Adipocyte (in vitro differentiated cells): ENCODE measurements at regions not wholly inside any gene's neighbourhood (a gene's known extent, or its start where the extent isn't known, plus 50 kb on each side); places are given as distances from the start of the nearest gene placed in this dataset.

Source experiments
- DNase-seq: peaks from one replicate; pipeline ENCODE4 v3.0.0-alpha.2; 2015; ENCODE audit warnings: low read depth
- H3K27me3 ChIP-seq: replicated peaks from 2 replicates; pipeline ENCODE4 v1.7.0; 2013; ENCODE audit warnings: mild to moderate bottlenecking, low read length, moderate library complexity; ENCODE audit not compliant: control insufficient read depth, insufficient read depth
- H3K36me3 ChIP-seq: 2 replicates; pipeline ENCODE4 v1.7.0; 2013; ENCODE audit warnings: low read length, mild to moderate bottlenecking, moderate library complexity; ENCODE audit not compliant: control insufficient read depth, insufficient read depth, severe bottlenecking
- H3K4me1 ChIP-seq: 2 replicates; pipeline ENCODE4 v1.7.0; 2013; ENCODE audit warnings: mild to moderate bottlenecking, low read length, moderate library complexity; ENCODE audit not compliant: control insufficient read depth, insufficient read depth
- H3K4me3 ChIP-seq: 2 replicates; pipeline ENCODE4 v1.7.0; 2013; ENCODE audit warnings: mild to moderate bottlenecking, low read length, moderate library complexity
- H3K9ac ChIP-seq: 2 replicates; pipeline ENCODE4 v1.7.0; 2013; ENCODE audit warnings: mild to moderate bottlenecking, low read length, moderate library complexity
- H3K9me3 ChIP-seq: 2 replicates; pipeline ENCODE4 v1.7.0; 2013; ENCODE audit warnings: mild to moderate bottlenecking, low read length, moderate library complexity; ENCODE audit not compliant: control insufficient read depth

- Histone ChIP-seq H3K9ac (no peak overlapping the region), H3K27me3 (peaks cover 35% of the 10 kb centered on the region), H3K4me3 (no peak overlapping the region), H3K9me3 (no peaks in the 10 kb centered on the region), H3K4me1 (peaks cover 5% of the 10 kb centered on the region), H3K36me3 (no peaks in the 10 kb centered on the region)
- no peak for DNase-seq
These were observed 171.5 kb downstream of the INO80D start for GRCh38 chr2:205914213-205915129.

- DNase-seq, result no peak
- H3K4me1 ChIP-seq, result peaks cover 5% of the 10 kb centered on the region
- no peak overlapping the region for H3K9ac ChIP-seq
- H3K36me3 ChIP-seq, result no peaks in the 10 kb centered on the region
- H3K4me3 ChIP-seq, result no peak overlapping the region
- peaks cover 37% of the 10 kb centered on the region for H3K27me3 ChIP-seq
- H3K9me3 ChIP-seq, result peaks cover 5% of the 10 kb centered on the region
These were observed 172.3 kb downstream of the INO80D start for GRCh38 chr2:205913668-205914067.

GRCh38 chr2:205911306-205911705 is 174.7 kb downstream of the INO80D start:
- H3K4me1 ChIP-seq, result peaks cover 5% of the 10 kb centered on the region
- no peak overlapping the region for H3K4me3 ChIP-seq
- no peak for DNase-seq
- H3K9me3 ChIP-seq, result peaks cover 14% of the 10 kb centered on the region
- peaks cover 41% of the 10 kb centered on the region for H3K27me3 ChIP-seq
- no peaks in the 10 kb centered on the region for H3K36me3 ChIP-seq
- H3K9ac ChIP-seq, result no peak overlapping the region

GRCh38 chr2:205909184-205909572 is 176.8 kb downstream of the INO80D start:
- no peaks in the 10 kb centered on the region for H3K36me3 ChIP-seq
- no peaks in the 10 kb centered on the region for H3K4me1 ChIP-seq
- no peak for DNase-seq

GRCh38 chr2:205908212-205909183 is 177.5 kb downstream of the INO80D start:
- Histone ChIP-seq H3K36me3 (no peaks in the 10 kb centered on the region), H3K4me1 (no peaks in the 10 kb centered on the region), H3K27me3 (peaks cover 58% of the 10 kb centered on the region), H3K4me3 (no peak overlapping the region), H3K9ac (no peak overlapping the region), H3K9me3 (peaks cover 14% of the 10 kb centered on the region)
- no peak for DNase-seq

More at GRCh38 chr2:205909184-205909572, 176.8 kb downstream of the INO80D start:
- no peak overlapping the region for H3K9ac ChIP-seq
- H3K9me3 ChIP-seq, result peaks cover 14% of the 10 kb centered on the region
- no peak overlapping the region for H3K4me3 ChIP-seq
- H3K27me3 ChIP-seq, result peaks cover 51% of the 10 kb centered on the region

GRCh38 chr2:205906419-205906818 is 179.6 kb downstream of the INO80D start:
- Histone ChIP-seq H3K9ac (no peak overlapping the region), H3K36me3 (no peaks in the 10 kb centered on the region), H3K4me1 (peaks cover 6% of the 10 kb centered on the region), H3K4me3 (no peak overlapping the region), H3K27me3 (peaks cover 60% of the 10 kb centered on the region), H3K9me3 (peaks cover 14% of the 10 kb centered on the region)
- DNase-seq, result no peak

GRCh38 chr2:205905576-205905975 is 180.4 kb downstream of the INO80D start:
- no peaks in the 10 kb centered on the region for H3K36me3 ChIP-seq
- DNase-seq, result no peak
- peaks cover 14% of the 10 kb centered on the region for H3K9me3 ChIP-seq
- no peak overlapping the region for H3K9ac ChIP-seq
- peaks cover 52% of the 10 kb centered on the region for H3K27me3 ChIP-seq
- H3K4me1 ChIP-seq, result peaks cover 6% of the 10 kb centered on the region
- no peak overlapping the region for H3K4me3 ChIP-seq

- no peak for DNase-seq
- Histone ChIP-seq H3K36me3 (no peaks in the 10 kb centered on the region), H3K9me3 (peaks cover 14% of the 10 kb centered on the region), H3K9ac (no peak overlapping the region), H3K27me3 (peaks cover 45% of the 10 kb centered on the region), H3K4me3 (no peak overlapping the region), H3K4me1 (peaks cover 6% of the 10 kb centered on the region)
These were observed 181.1 kb downstream of the INO80D start for GRCh38 chr2:205904873-205905272.

GRCh38 chr2:205903549-205904129 is 182.3 kb downstream of the INO80D start:
- peaks cover 6% of the 10 kb centered on the region for H3K4me1 ChIP-seq
- peaks cover 11% of the 10 kb centered on the region for H3K9me3 ChIP-seq
- H3K9ac ChIP-seq, result no peak overlapping the region
- H3K4me3 ChIP-seq, result no peak overlapping the region
- peaks cover 37% of the 10 kb centered on the region for H3K27me3 ChIP-seq
- DNase-seq, result peak; percentile 11
- H3K36me3 ChIP-seq, result no peaks in the 10 kb centered on the region

GRCh38 chr2:205902900-205903237 is 183.1 kb downstream of the INO80D start:
- H3K4me1 ChIP-seq, result peaks cover 6% of the 10 kb centered on the region
- peaks cover 34% of the 10 kb centered on the region for H3K27me3 ChIP-seq
- no peaks in the 10 kb centered on the region for H3K36me3 ChIP-seq
- H3K9ac ChIP-seq, result no peak overlapping the region
- no peak for DNase-seq
- no peak overlapping the region for H3K4me3 ChIP-seq
- peaks cover 15% of the 10 kb centered on the region for H3K9me3 ChIP-seq
